Hypothalamus (tissue), 51 donors: ENCODE measurements at regions not wholly inside any gene's neighbourhood (a gene's known extent, or its start where the extent isn't known, plus 50 kb on each side); places are given as distances from the start of the nearest gene placed in this dataset.
"Not testable (repeated sequence)": the region's sequence is repeated elsewhere in the genome, so short reads cannot be mapped to it uniquely, and the experiment has no call there.

Source experiments
- DNase-seq, 51 donors: peaks; one replicate each; lab custom pipeline; 2025; lab: John Stamatoyannopoulos, UW

DNA sequence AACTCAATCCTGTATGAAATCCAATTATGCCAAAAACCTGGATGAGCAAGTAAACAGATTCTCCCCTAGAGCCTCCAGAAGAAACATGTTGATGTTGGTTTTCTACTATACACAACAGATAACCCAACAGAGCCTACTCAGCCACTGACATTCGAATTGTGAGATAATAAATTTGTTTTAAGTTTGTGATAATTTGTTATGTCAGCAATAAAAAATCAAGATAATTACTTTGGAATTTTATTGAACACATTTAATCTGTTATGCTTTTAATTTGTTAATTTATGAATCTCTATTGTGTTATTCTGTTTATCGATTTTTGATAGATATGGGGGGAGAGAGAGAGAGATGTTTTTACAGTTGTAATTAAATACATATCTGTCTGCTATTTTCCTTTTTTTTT is 1016.1 kb upstream of the PCDH7 start:
- no peak for DNase-seq

DNA sequence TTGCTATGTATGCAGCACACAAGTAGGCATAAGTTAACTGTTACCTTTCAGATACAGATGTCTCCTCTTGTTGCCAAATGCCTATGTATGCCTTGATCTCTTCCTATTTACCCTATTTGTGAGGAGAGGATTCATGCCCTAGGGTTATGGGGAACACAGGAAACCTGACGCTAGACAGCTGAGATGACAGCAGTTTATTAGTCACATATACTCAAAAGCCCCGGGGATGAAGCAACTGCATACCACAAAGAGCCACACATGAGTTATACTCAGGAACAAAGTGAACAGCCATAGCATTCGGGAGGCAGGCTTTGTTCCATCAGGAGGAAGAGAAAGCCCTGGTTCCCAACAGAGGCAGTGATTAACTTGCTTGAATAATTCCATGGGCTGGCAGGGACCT is 1011.7 kb upstream of the PCDH7 start:
- no peak for DNase-seq

DNA sequence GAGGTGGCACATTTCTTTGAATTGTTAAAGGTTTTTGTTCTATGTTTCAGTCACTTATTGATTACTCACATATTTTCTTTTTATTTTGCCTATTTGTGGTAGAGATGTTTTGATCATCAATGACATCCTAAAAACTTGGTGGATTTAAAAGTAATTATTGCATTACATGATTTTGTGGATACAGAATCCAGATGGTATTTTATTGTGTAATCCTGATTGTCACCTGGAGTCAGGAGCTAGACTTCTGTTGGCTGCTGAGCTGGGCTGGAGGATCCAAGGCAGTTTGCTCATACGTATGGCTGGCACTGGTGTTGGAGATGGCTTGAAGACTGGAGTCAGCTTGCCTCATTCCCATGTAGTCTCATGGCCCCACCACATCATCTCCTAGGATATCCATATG is 1009.6 kb upstream of the PCDH7 start:
- DNase-seq, result no peak

DNA sequence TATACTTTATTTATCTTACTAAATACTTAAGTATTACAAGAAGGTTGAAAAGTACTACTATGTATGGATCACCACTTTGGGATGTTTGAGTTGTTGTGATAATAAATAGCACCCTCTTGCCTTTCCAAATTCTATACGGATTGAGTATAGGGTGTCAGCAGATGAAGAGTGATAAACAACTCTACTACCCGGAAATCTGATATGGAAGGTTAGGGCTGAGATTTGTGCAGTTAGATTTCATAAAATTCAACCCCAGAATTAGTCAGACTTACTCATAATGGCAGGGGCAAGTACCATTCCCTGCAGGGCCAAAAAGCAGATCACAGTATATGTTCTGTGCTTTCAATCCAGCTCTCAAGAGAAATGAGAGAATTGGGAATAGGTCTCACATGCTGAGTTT is 1008.9 kb upstream of the PCDH7 start:
- no peak for DNase-seq

DNA sequence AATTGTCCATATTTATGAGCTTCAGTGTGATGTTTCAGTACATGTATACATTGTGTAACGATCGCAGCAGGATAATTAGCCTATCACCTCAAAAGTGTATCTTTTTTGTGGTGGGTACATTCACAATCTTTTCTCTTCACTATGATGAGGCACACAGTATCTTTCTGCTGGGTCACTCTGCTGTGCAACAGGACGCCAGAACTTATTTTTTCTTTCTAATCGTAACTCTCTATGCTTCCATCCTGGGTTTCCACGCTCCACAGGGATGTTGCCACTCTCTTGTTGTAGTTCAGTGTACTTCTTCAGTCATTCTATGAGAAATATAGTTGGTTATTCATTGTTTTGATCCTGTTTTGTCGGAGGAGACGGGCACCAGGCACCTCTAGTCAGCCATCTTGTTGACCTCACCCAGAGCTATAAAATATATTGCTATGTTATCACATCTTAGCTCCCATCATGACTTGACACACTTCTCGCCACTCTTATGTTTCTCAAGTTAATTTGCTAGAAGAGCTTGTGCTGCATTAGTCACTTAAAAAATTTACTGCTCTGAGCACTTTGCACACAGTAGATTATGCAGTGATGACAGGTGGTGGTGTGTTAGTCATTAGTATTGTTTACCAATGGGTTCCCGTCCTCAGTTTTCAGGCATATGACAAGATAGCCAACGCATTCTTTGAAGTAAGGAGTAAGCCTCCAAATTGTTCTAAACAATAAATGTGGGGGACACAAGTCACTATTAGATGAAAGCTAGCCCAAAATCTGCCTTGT is 1002.7 kb upstream of the PCDH7 start:
- DNase-seq, result no peak

DNA sequence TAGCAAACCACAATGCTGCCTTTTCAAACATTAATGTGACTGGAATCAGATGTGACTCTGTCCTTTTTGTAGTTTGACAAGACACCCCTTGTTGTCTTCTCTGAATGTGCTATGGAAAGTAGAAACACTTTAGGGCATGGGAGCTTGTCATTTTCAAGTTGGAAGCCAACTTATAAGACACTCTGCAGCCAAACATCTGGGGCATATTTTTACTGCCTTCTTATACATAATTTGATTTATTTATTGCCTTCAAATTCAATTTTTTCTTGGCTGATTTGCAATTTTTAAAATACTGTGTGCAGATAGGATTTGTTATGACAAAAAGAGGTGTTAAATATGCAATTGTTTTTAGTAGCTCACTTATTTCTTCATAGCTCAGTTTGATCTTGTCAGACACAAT is 1002.0 kb upstream of the PCDH7 start:
- no peak for DNase-seq

DNA sequence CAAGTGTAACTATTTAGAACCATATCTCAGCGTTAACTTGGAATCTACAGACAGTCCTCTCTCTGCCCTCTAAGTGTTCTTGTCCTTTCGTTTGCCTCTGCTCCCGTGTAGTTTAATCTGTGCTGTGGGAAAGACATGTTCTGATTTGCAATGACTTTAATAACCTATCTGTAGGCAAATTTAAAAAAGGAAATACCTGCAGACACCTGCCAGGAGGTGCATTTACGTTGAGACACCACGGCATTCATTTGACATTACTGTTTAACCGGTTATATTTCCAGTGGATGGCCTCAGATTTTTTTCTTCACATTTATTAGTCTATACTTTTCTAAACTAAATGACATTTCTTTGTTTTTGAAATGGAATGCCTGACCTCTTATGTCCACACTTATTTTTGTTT is 997.9 kb upstream of the PCDH7 start:
- no peak for DNase-seq

DNA sequence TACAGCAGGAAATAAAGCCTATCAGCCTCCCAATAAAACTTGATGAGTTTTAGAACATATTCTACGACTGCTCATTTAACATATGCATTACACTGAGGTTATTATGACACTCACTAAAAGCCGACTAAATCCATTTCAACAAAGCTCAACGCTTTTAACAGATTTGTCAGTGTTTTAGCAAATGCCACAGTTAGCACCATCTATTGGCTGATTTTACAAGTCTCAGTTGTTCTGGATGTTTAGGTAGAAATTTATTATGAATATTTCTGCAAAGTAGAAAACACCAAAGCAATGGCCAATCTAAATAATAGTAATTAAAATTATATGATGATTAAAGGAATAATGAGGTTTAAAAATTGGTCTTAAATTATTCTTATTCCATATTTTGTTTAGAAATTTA is 993.2 kb upstream of the PCDH7 start:
- DNase-seq, result no peak

DNA sequence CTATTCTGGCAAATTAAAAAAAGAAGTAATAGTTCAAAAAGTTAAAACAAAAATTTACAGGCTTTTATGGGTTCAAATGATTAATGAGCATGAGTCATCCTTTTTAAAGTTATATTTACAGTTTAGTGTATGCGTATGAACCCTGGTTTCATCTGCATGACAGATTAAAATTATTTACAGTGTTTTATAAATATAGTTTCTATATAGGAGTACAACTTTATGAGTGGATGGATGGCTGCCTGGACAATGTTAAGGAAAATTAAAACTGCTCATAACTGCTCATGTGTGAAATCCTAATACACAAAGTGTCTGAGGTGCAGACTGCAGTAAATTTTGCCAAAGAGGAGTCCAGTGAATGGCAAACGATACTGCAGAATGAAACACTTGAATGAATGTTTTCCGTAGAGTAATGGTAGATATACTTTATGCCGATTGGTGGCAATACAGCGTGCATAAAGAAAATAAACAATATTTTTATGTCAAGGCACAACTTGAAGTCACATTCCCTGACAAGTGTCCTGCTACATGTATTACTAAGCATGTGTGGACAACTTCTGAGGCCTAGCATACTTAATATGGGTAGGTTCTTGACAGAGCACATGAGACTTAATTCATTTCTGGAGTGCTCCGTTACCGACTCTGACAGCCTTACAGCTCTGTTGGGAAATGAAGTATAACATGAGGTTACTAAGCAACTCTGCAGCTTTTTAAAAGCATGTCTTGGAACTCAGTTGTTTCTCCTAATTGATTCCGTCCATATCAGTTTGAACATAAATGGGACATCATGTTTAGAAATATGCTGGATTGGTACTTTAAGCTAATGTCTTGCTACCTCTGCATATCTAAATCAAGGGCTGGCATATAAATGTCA is 985.6 kb upstream of the PCDH7 start:
- DNase-seq, result no peak

DNA sequence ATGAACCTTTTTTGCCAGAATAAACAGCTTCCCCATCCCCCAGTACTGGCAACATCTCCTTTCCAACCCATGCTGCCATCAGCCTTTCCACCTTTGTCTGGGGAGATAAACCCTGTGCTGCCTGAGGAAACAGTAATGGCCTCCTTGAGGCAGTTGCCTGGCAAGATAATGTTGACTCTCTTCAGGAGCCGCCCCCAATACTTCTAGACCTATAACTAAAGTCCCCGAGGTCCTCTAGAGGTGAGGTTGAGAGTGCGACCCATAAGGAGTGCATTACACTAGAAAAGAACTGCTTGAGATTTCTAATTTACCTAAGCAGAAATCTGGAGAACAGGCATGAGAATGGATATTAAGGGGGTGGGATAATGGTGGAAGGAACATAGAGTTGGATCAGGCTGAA is 963.2 kb upstream of the PCDH7 start:
- DNase-seq, result no peak

DNA sequence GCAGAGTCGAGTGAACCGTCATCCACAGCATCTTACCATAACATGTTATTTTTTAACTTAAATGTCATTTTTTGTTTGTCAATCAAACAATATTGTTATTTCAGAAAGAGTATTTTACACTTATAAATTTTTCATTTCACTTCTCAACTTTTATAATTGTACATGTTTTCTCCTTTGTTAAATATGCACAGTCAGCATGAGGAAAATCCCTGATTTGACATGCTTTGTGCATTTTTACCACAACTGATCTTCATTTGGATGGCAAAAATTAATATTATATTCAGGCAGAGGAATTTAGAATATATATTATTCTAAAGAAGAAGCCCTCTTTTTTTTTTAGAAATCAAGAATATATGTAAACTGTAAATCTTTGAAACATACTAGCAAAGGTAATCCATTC is 958.0 kb upstream of the PCDH7 start:
- no peak for DNase-seq

DNA sequence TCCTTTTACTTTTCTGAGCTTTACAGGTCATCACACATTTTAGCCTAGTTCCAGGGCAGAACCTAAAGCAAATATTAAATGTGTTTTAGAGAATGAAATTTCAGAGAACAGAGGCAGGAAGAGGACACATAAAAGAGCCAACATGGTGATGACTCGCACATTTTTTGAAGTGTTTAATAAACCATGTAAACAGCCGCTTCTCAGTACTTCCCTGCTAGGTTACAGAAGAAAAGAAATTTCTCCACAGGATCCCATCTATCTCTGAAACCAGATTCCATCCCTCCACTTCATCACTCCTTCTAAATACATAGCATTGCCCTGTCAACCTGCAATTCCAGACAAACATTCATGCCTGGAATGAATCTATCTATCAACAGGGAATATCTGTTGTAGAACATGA is 949.5 kb upstream of the PCDH7 start:
- no peak for DNase-seq

DNA sequence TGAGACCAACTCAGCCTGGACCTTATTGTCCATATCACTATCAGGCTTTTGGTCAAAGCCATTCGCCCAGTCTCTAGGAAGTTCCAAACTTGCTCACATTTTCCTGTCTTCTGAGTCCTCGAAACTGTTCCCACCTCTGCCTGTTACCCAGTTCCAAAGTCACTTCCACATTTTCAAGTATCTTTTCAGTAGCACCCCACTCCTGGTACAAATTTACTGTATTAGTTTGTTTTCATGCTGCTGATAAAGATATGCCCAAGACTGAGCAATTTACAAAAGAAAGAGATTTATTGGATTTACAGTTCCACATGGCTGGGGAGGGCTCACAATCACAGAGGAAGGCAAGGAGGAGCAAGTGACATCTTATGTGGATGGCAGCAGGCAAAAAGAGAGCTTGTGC is 932.0 kb upstream of the PCDH7 start:
- not testable (repeated sequence) for DNase-seq

DNA sequence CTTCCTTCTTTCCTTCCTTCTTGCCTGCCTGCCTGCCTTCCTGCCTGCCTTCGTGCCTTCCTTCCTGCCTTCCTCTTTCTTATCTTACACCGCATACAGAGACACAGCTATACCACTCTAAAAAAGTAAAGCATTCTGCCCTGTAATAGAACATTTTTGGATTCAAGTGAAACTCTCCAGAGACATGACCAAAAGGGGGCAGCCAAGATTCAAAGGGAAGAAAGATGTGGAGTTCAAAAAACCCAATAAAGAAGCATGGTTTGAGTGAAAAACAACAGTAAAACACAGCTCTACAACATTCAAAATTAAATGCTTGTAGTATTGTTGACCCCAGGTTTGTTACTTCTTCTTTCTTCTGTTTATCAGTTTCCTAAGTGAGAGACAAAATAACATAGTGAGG is 914.9 kb upstream of the PCDH7 start:
- DNase-seq, result no peak

DNA sequence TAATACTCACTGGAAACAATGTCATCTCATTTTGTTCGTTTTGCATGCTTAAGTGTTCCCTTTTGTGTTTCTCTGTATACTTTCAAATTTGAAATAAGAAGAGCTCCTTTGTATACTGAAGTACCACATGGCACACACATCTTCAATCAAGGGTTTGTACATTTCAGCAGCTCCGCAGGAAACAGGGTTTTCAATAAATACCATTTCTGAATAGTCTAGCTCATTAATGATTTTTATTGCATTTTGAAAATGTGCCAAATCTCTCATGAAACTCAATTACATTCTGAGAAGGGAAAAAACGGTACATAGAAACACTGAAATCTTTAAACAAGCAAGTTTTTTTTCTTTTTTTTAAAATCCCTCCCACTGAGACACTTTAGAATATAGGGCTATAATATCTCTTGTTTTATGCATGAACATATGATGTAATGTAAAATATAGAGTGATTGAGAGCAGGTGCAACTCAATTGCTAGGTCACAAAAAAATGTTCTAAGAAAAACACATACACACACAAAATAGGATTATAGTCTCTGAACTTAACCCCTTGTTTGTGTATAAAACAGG is 914.2 kb upstream of the PCDH7 start:
- DNase-seq, result no peak

DNA sequence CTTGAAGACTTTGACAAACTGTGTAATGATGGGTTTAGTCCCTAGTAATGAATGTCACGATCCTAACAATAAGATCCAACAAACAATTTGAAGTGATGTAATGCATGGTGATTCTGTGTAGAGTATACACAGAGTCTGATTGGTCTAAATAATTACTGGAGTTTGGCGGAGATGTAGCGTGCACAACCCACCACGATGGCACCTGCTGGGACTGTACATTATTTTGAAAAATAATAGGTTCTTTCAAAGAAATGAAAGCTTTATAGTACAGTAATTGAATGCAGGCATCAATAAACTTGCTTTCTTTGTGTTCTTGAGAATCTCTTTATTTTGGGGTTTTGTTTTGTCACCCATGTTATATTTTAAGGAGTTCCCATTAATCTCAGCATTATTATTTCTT is 902.2 kb upstream of the PCDH7 start:
- DNase-seq, result no peak

DNA sequence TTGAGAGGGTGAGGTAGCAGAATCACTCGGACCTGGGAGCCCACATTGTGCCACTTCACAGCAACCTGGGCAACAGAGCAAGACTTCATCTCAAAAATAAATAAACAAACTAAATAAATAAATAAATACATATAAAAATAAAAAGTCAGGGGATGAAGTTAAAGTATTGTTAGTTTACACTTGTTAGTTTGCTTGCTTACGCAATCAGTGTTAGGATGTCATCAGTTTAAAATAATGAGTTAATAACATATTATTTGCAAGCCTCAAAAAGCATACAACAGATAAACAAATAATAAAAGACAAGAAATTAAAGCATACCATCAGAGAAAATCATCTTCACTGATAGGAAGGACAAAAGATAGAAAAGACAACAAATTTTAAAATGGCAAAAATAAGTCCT is 891.1 kb upstream of the PCDH7 start:
- no peak for DNase-seq

DNA sequence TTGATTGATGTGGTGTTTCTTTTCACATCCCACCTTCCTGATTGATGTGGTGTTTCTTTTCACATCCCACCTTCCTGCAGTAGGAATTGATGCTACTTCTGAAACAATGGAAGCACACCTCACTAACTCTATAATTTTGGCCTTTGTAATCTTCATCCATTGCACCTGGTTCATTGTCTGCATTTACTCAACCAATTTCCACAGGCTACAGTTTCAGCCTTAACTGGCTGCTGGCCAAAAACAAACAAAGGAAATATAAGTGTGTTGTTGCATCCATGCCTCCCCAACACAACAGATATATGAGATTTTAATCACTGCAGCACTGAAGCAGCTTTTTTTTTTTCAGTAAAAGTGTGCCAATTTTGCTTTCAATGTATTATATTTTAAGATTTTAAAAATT is 867.6 kb upstream of the PCDH7 start:
- DNase-seq, result no peak

DNA sequence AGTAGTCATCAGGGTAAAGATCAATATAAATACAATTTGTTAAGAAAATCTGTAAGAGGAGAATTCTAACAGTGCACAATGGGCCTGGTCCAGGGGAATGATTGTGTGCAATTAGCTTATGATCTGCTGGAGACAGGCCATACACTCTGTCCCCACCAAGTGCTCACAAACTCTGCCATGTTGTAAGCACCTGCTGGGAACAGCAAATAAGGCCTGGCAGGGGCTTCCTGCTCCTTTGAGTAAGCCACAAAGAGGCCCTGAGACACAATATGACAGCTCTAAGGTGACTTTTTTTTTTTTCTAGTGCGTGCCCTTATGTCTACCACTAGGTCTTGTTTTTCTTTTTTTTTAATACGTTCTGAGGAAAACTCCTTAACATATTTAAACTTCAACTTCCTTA is 866.3 kb upstream of the PCDH7 start:
- no peak for DNase-seq

DNA sequence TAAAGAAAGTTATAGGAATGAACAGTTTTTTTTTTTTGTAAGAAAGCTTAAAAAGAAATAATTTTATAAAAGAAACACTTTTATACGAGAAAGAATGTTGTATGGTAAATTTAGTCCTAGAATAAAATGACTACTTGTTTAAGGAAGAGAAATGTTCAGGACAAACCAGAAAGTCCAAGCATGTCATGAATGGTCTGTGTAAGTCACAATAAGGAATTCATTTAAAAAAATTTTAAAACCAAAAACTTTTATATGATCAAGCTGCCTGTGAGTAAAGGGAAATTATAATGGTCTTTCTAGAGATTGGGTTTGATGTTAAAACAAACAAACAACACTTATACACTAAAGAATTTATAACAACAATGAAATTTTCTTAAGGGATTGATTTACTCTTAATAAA is 858.9 kb upstream of the PCDH7 start:
- no peak for DNase-seq

DNA sequence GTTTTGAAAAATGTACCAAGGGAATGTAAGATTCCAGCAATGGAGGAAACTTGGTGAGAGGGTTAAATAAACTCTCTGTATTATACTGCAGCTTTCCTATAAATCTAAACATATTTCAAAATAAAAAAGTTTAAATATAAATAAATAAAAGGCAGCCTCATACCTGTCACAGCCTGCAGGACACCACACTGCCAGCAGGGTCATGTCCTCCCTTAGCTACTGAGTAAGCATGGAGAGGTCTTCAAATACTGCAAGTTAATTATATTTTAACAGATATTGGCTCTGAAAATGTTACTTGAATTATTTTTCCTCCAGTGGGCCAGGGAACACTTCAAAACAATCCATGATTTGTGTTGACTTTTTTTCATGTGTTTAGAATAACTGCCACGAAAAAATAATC is 852.8 kb upstream of the PCDH7 start:
- DNase-seq, result no peak

DNA sequence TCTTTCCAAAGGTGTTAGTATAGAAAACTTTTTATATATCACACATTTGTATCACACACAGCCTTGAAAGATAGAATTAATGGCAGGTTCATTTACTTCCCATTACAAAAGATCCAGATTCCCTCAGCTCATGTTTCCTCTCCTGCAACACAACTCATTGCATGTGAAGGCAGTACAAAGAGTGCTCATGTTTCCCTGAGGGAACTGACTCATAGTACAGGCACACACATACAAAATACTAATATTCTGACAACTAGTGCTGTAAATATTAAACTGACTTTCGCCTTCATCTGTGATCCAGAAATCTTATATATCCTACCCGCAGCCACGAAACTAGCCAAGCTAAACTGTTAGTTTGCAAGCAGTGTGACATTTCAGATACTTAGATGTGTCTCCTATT is 819.8 kb upstream of the PCDH7 start:
- DNase-seq, result no peak
